GDM1 (cell line): ENCODE measurements at regions not wholly inside any gene's neighbourhood (a gene's known extent, or its start where the extent isn't known, plus 50 kb on each side); places are given as distances from the start of the nearest gene placed in this dataset.

ENCODE experiments used
- DNase-seq: peaks from one replicate; lab custom pipeline; 2025; lab: John Stamatoyannopoulos, UW

DNA sequence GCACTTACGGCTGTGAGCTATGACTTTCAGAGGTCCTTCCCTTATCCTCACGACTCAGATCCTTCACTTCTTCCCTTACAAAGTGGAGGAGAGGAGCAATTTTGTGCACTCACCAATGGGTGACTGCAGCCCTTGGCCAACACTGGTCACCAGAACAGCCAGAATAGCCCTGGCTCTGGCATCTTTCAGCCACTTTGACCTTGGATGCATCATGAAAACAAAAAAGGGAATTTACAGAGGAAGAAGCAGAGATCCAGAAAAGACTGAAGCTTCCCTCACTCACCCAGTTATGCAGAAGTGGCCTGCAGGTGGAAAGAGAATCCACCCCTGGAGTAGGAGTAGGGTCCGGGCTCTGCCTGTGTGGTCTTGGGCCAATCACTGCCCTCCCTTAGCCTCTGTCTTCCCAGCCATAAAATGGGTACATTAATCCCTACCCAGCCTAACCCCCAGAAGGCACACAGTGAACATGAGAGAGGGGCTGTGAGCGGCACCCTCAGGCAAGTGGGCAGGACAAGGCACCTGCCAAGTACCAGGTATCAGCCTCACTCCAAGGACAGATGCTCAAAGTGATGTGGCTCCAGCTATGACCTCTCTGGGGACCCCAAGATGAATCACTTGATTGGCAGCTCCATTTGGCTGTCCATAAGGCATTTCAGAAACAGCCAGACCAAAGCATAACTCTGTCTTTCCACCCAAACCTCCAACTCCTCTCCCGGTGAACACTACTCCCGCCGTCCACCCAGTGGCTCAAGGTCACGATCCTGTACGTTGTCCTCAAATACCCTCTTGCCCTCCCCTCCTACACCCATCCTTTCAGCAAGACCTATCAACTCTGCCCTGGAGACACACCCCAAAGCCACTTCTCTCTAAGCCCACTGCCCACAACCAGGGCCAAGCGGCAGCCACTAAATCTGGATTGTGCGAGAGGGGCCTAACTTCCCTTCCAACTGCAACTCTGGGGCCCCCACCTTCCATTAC lies 129.8 kb upstream of the ZMIZ1 start:
- no peak for DNase-seq

DNA sequence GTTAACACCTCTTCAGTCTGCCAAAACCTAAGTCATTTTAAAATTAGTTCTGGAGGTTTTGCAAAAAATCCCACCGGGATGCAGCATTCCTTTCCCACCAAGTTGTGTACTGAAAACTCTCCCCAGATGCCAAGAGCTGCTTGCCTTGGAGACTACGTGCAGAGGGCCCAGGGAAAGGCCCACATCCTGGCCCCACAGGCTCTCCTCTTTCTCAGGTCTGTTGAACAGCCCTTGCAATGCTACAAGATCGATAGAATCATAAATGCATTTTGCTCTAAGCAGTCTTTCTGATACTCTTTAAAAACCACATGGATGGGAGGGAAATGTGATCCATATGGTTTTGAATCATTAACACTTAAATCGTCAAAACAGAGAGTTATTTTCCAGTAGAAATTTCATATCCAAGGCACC lies 126.7 kb upstream of the ZMIZ1 start:
- DNase-seq: no peak

GRCh38 chr10:78944723-78945312 lies 123.9 kb upstream of the ZMIZ1 start:
- no peak for DNase-seq

GRCh38 chr10:78945838-78946237 lies 122.9 kb upstream of the ZMIZ1 start:
- DNase-seq: no peak

GRCh38 chr10:78947226-78947625 lies 121.5 kb upstream of the ZMIZ1 start:
- no peak for DNase-seq

GRCh38 chr10:78947733-78948132 lies 121.0 kb upstream of the ZMIZ1 start:
- no peak for DNase-seq

DNA sequence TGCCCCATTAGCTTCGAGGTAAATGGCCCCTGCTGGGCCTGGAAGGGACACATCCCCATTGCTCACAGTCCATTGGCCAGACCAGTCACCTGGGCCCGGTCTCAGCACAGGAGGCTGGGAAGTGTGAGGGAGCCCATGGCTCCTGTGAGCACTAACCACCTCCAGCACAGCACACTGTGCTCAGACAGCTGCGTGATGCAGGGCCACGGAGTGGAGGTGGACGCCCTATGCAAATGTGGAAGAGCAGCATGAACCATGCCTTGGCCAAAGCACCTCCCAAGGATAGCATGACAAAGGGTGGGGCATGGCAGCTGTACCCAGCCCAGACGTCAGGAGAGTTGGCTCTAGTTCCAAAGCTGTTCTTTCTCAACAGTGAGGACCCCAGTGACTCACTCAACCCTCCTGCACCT lies 120.1 kb upstream of the ZMIZ1 start:
- no peak for DNase-seq

GRCh38 chr10:78950656-78951587 lies 117.8 kb upstream of the ZMIZ1 start:
- DNase-seq: no peak

DNA sequence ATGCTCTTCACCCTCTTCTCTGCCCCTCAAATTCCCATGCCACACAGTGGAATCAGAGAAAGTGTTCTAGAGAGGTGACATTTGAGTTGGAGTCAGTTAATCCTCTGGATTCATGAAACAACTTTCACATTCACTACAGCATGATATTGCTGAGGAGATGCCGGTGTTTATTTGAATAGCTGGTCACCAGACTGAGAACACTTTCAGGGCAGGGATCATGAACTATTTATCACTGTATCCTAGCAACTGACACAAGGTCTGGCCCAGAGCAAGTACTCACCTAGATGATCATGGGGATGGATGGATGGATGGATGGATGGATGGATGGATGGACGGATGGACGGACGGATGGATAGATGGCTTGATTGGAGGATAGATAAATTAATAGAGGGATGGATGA lies 116.7 kb upstream of the ZMIZ1 start:
- DNase-seq: no peak

DNA sequence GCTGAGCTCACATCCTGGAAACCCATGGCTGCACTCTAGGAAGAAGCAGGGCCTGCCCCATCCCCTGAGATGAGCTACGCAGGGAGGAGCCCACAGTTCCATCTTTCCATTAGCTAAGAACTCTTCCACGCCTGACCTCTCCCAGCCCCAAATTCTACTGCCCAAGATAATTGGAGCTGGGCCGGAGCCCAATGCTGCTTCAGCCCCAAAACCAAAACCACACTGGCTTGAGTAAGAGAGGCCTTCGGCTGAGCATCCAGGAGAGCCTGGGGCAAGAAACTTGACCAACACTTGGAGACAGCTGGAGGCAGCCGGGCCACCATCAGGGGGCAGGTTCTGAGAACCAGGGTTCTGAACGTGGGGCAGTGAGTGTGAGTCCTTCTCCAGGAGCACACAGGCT lies 116.1 kb upstream of the ZMIZ1 start:
- no peak for DNase-seq

DNA sequence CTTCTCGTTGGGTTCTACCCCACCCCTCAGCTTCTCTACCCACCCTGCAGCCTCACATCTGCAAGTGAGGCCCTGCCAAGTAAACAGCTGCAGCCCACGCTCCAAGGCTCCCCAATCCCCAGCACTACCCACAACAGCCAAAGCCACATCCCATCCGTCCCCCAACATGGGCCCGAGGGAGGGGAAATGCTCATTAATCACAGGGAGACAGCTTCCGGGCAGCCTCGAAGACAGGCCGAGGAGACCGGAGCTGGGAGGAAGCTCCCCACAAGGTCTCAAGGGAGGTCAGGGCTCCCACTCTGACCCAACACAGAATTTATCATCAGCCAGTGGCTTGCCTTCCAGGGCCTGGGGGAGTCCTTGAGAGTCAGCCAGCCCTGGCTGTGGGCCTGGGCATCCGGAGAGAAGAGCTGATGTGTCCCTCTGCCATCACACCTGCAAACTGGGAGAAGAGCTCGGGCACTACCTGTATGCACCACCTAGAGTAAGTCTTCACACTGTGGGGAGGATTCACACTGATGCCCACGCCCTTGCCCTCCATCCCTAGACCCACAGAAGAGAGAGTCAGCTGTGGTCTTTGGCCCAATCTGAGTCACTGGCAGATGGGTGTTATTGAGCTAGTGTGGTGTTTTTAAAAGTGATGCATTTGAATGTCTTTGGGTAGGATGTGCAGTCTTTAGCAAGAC lies 115.5 kb upstream of the ZMIZ1 start:
- DNase-seq: peak; percentile 90

GRCh38 chr10:78953799-78954297 lies 114.9 kb upstream of the ZMIZ1 start:
- DNase-seq: no peak

- DNase-seq: no peak
Measured at GRCh38 chr10:78954689-78955088, 114.1 kb upstream of the ZMIZ1 start.

- no peak for DNase-seq
Measured at GRCh38 chr10:78955206-78955605, 113.6 kb upstream of the ZMIZ1 start.

DNA sequence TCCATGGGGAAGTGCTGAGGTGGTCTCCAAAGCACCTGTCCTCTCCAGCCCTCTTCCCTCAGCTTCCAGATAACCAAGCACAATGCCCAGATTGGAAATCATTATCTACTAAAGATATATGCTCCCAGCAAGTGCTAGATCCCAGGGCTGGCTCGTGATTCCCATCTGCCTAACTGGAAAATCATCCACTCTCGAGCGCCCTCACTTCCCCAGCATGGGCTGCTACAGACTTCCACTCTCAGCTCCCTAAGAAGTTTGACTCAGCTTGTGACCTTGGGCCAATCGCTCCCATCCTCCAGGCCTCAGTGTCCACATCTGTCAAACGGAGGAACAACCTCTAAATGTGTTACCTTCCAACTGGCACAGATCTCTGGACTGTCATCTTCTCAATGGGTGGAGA lies 112.4 kb upstream of the ZMIZ1 start:
- DNase-seq: no peak

- DNase-seq: no peak
Measured at GRCh38 chr10:78957471-78958039, 111.2 kb upstream of the ZMIZ1 start.

DNA sequence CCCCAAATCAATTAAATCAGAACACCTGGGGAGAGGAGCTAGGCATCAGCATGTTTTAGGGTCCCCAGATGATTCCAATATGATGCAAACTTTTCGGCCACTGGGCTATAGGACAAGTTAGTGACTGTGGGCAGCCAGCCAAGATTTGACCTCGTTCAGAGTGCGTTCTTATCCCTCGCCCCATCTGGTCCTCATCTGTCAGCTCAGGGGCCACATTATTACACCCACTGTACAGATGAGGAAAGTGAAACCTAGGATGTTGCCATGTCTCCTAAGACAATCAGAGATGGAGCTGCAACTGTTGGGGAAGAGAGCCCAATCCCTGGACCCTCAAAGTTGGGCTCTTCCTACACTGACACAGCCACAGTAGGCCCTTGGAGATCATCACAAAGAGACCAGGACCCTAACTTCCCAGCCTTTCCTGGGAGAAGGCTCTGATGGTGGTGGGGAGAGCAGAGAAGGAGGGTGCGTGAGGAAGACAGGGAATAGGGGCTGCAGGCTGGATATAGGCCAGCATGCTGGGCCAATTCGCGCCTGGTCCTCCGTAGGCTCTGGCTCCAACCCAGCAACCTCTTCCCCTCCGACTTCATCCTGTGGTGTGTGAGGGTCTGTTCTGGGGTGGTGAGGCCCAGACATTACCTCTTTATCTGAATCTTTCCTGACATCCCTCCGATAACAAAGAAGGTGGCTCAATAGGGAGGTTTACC lies 109.4 kb upstream of the ZMIZ1 start:
- no peak for DNase-seq

- no peak for DNase-seq
Measured at GRCh38 chr10:78959924-78960285, 108.9 kb upstream of the ZMIZ1 start.

DNA sequence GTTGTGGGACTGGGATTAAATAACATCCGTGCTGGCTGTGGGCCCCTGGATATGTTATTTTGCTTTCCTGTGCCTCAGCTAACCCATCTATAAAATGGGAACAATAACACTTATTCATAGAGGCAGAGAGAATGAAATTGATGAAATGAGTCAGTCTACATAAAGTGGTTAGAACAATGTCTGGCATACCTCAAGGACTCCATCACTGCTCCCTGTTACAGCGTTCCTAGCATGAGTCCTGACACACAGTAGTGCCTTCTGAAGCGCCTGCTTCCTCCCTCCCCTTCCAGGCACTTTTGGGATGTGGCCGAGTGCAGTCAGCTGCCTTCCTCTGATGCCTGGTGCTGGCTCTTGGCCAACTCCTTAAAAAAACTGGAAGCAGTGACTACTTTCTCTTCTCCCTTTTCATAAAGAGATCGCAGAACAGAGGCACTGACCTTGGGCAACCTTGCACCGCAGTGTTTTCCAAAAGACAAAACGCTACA lies 108.4 kb upstream of the ZMIZ1 start:
- DNase-seq: no peak

GRCh38 chr10:78961760-78962159 lies 107.0 kb upstream of the ZMIZ1 start:
- DNase-seq: no peak
